Rectal smooth muscle tissue (tissue), 1 donor: ENCODE measurements at regions not wholly inside any gene's neighbourhood (a gene's known extent, or its start where the extent isn't known, plus 50 kb on each side); places are given as distances from the start of the nearest gene placed in this dataset.
"Not testable (repeated sequence)": the region's sequence is repeated elsewhere in the genome, so short reads cannot be mapped to it uniquely, and the experiment has no call there.

ENCODE experiments used
- H3K27ac ChIP-seq: one replicate; pipeline ENCODE4 v1.7.0; 2013; ENCODE audit warnings: low read depth, low read length, inconsistent platforms
- H3K27me3 ChIP-seq: one replicate; pipeline ENCODE4 v1.7.0; 2013; ENCODE audit warnings: low read length; ENCODE audit not compliant: control insufficient read depth, insufficient read depth
- H3K36me3 ChIP-seq: one replicate; pipeline ENCODE4 v1.7.0; 2013; ENCODE audit warnings: low read length; ENCODE audit not compliant: control insufficient read depth, insufficient read depth
- H3K4me1 ChIP-seq: one replicate; pipeline ENCODE4 v1.7.0; 2013; ENCODE audit warnings: low read length; ENCODE audit not compliant: control insufficient read depth, insufficient read depth
- H3K4me3 ChIP-seq: one replicate; pipeline ENCODE4 v1.7.0; 2013; ENCODE audit warnings: low read length
- H3K9ac ChIP-seq: one replicate; pipeline ENCODE4 v1.7.0; 2013; ENCODE audit warnings: low read length

DNA sequence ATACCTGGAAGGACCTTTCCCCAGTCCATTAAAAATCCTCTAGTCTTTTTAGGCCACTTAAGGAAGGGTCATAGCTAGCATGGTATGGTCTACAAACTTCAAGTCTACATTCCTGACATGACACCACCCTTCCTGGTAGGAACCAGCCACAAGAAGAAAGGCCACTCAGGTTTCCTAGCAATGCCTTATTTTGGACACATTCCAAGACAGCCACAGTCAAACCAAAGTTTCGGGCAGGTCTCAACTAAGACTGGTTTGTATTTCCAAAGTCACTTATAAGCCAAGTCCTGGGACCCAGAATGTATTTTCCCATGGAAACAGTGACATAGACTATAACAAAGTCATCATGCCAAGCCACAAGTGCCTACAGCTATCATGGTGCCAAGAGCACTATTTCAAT, 50.6 kb upstream of the SLC44A3 start:
- H3K36me3 ChIP-seq = no peaks in the 10 kb centered on the region
- H3K4me1 ChIP-seq = no peaks in the 10 kb centered on the region
- no peak overlapping the region for H3K9ac ChIP-seq
- no peaks in the 10 kb centered on the region for H3K27me3 ChIP-seq
- H3K27ac ChIP-seq = no peak overlapping the region
- no peak overlapping the region for H3K4me3 ChIP-seq

DNA sequence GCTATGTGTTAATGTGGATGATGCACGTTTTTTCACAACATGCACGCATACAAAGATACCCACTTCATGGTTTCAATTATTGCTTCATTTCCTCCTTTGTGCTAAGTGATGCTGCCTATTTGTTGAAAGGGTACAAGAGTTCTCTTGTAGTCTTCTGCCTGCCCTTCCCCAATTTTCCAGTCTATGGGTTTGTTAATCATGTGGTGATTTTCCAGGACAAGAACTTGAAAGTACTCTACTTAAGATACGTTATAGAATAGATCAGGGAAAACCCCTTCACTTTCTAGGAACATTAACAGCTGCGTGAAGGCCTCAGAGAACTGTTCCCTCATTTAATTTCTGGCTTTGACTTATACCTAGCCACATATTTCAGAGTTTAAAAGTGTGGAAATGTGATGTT, 52.1 kb upstream of the SLC44A3 start:
- no peaks in the 10 kb centered on the region for H3K36me3 ChIP-seq
- H3K9ac ChIP-seq = no peak overlapping the region
- H3K27ac ChIP-seq = no peak overlapping the region
- no peaks in the 10 kb centered on the region for H3K4me1 ChIP-seq
- no peak overlapping the region for H3K4me3 ChIP-seq
- H3K27me3 ChIP-seq = no peaks in the 10 kb centered on the region

DNA sequence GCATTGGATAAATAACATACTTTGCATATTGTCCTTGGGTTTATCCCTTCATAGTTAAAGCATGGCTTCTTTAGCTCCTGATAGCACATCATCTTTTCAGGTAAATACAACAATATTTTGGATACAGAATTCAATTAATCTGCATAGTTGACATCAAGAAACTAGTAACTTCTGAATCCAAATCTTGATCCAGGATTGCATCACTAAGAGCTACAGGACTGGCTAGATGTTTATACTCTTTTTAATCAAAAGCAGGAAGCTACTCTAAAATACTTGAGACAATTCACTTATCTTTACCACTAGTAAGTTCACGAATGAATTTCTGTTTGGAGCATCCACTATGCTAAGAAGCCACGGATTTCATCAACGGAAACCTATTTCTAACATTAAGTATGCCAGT, 54.2 kb upstream of the SLC44A3 start:
- no peaks in the 10 kb centered on the region for H3K4me1 ChIP-seq
- H3K36me3 ChIP-seq = no peaks in the 10 kb centered on the region
- no peak overlapping the region for H3K27ac ChIP-seq
- H3K27me3 ChIP-seq = no peaks in the 10 kb centered on the region
- no peak overlapping the region for H3K9ac ChIP-seq
- H3K4me3 ChIP-seq = no peak overlapping the region

DNA sequence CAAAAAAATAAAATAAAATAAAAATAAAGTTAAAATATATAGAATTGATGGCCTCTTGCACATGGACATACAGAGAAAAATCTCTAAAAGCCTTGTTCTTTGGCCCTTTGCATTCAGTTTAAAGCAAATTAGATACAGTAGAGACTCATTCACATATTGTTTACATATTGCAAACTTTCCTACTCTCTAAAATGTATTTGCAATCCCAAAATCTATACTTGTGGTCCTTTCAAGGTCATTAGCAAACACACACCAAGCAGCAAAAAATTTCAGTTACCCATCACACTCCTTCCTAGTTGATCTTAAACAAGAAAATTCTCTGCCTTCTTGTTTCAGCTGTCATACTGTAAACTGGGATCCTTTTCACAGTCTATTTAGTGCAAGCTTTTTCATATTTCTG, 61.0 kb upstream of the SLC44A3 start:
- H3K36me3 ChIP-seq = no peaks in the 10 kb centered on the region
- no peak overlapping the region for H3K27ac ChIP-seq
- no peaks in the 10 kb centered on the region for H3K4me1 ChIP-seq
- no peak overlapping the region for H3K9ac ChIP-seq
- H3K27me3 ChIP-seq = no peaks in the 10 kb centered on the region
- no peak overlapping the region for H3K4me3 ChIP-seq

DNA sequence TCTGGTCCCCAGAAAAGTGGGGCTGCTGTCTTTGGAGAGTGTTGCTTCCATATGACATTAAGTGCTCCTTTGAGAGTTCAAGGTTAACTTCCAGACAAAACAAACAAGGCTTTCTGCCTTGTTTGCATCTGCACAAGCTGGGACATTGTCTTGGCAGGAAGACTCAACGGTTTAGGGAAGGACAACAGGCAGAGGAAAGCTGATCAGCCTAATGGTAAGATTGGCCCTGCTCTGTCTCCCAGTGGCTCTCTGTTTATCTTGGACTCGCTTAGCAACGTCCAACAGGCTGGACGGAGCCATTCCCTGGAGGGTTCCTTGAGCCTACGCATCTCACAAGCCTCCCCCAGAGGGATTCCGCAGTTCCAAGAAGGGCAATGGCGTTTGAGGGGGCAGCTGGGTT, 62.2 kb upstream of the SLC44A3 start:
- Histone ChIP-seq H3K27ac (no peak overlapping the region), H3K4me1 (no peaks in the 10 kb centered on the region), H3K27me3 (no peaks in the 10 kb centered on the region), H3K36me3 (no peaks in the 10 kb centered on the region), H3K9ac (no peak overlapping the region), H3K4me3 (no peak overlapping the region)

DNA sequence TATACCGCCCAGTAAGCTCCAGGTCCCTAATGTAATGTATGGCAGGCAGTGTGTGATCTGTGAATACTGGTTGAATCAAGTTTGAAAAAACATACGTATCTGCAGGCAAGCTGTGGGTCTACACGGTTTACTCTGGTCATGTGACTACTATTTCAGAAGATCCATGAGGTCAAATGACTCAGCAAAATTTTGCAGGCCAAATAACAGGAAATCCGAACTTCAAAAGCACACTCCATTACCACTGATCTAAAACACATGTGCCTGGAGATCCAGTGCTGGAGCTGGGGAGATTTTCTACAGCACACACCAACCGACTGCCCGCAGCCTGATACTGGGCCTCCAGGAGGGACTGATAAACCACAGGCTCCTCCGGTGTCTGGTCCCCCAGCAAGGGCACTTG, 64.5 kb upstream of the SLC44A3 start:
- H3K36me3 ChIP-seq = no peaks in the 10 kb centered on the region
- no peak overlapping the region for H3K4me3 ChIP-seq
- H3K4me1 ChIP-seq = no peaks in the 10 kb centered on the region
- H3K27ac ChIP-seq = no peak overlapping the region
- no peak overlapping the region for H3K9ac ChIP-seq
- no peaks in the 10 kb centered on the region for H3K27me3 ChIP-seq

DNA sequence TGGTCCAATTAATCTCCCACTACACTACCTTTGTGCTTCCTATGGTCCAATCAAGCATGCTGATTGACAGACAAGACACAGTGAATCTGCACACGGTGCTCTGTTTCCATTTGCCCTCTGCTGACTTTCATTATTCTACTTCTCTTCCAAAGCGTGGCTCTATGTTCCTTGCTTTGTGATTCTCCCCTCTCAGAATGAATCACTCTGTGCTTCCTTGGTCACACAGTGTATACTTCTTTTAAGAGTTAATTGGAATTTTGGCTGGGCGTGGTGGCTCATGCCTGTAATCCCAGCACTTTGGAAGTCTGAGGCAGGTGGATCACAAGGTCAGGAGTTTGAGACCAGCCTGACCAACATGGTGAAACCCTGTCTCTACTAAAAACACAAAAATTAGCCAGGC, 65.1 kb upstream of the SLC44A3 start:
- not testable (repeated sequence) for H3K9ac ChIP-seq, H3K36me3 ChIP-seq, H3K27me3 ChIP-seq, H3K27ac ChIP-seq, H3K4me3 ChIP-seq, H3K4me1 ChIP-seq

DNA sequence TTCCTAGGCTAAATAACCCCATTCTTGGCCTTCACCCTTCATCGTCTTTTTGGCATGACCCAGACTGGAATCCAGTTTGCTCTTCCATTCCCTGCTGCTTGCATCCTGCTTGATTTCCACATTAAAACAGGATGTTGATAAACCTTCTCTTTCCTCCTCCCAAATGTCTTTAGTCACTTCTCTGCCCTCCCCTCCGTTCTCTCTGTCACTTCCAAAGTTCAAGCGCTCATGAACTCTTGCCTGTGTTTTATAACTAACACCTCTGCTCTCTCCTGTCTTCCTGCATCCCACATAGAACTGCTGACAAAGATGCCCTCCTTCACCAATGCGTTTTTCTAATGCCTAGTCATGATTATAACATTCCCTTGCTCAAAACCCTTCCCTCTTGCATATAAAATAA, 65.6 kb upstream of the SLC44A3 start:
- Histone ChIP-seq H3K4me1 (no peaks in the 10 kb centered on the region), H3K9ac (no peak overlapping the region), H3K27me3 (no peaks in the 10 kb centered on the region), H3K36me3 (no peaks in the 10 kb centered on the region), H3K4me3 (no peak overlapping the region), H3K27ac (no peak overlapping the region)

DNA sequence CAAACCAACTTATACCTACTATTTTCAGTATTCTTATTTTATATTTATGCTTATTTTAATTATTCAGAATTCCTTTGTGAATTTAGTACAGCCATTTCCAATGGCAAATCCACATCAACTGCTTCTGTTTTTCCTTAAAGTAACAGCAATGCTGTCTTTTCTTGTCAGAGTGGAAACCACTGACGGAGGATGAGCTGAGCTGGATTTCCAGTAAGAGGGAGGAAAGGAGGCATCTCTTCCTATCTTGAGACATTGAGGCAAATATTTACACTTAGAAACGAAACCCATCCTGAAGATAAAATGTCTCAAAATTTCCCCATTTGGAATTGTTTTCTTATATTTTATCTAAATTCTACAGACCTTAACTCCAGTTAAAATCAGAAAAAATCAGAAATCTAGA, 66.1 kb upstream of the SLC44A3 start:
- no peaks in the 10 kb centered on the region for H3K27me3 ChIP-seq
- H3K27ac ChIP-seq = no peak overlapping the region
- no peaks in the 10 kb centered on the region for H3K4me1 ChIP-seq
- no peak overlapping the region for H3K9ac ChIP-seq
- no peak overlapping the region for H3K4me3 ChIP-seq
- H3K36me3 ChIP-seq = no peaks in the 10 kb centered on the region

DNA sequence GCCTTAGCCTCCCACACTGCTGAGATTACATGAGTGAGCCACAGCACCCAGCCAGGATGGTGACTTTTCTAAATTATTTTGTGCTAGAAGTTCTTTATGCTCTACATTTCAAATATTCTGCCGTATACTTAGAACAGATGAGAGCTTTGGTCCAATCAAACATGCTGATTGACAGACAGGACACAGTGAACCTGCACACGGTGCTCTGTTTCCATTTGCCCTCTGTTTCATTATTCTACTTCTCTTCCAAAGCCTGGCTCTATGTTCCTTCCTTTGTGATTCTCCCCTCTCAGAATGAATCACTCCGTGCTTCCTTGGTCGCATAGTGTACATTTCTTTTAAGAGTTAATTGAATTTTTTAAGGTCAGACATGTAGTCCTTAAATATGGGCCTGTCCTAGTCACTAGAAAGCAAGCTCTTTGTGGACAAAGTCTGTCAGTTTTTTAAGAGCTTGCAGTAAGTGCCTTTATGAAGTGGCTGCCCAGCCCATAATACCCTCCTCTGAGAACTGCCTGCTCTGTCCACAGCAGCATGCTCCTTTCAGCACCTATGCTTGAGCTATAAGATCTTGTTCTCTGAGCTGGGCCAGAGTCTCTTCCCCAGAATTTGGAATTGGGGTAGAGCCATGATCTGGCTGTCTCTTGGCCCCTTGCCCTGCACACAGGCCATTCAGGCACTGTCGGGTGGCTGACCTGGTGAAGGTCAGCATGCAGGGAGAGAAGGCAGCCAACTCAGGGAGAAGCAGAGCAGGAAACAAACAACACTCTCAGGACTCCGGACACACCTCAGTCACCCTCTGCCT, 66.8 kb upstream of the SLC44A3 start:
- H3K9ac ChIP-seq = no peak overlapping the region
- no peaks in the 10 kb centered on the region for H3K4me1 ChIP-seq
- no peaks in the 10 kb centered on the region for H3K27me3 ChIP-seq
- no peak overlapping the region for H3K27ac ChIP-seq
- no peak overlapping the region for H3K4me3 ChIP-seq
- no peaks in the 10 kb centered on the region for H3K36me3 ChIP-seq

DNA sequence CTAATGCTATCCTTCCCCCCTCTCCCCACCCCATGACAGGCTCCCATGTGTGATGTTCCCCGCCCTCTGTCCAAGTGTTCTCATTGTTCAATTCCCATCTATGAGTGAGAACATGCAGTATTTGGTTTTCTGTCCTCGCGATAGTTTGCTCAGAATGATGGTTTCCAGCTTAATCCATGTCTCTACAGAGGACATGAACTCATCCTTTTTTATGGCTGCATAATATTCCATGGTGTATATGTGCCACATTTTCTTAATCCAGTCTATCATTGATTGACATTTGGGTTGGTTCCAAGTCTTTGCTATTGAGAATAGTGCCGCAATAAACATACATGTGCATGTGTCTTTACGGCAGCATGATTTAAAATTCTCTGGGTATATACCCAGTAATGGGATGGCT, 68.7 kb upstream of the SLC44A3 start:
- not testable (repeated sequence) for H3K27ac ChIP-seq, H3K4me3 ChIP-seq, H3K9ac ChIP-seq, H3K4me1 ChIP-seq, H3K27me3 ChIP-seq, H3K36me3 ChIP-seq

DNA sequence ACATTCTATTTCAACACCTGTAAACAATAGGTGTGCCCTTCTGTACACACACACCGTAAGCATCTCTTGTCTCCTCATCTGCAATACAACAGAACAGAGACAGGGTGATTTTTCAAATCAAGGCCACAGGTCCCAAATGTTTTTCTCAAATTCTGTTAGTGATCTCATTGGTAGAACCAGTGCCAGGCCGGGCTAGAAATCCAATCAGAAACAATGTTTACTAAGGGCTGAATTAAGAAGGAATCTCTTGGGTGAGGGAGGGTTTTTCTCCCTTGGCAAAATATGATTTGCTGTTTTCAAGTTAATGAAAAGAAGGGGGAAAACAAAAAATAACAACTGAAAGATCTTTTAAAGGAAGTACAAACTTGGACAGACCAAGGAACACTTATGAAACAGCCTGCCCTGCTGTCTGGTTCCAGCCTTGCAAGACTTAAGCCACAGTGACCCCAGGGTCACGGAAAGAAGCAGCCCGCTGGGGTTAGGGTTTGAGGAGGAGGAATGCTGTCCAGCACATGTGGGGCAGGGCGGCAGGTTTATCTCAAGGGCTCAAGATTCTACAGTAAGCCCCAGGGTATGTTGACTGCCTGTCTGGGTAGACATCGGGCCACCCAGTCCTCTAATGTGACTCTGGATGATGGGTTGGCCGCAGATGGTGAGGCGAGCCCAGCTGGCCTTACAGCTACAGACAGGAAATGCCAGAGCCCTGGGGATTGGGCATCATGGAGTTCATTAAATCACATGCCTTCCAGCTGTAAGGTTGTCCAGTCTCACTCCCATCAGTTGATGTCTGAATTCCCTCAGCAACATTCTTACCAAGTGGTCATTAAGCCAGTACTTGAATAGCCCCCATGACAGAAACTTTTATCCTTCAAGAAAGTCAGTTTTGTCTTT, 73.3 kb upstream of the SLC44A3 start:
- Histone ChIP-seq H3K4me1 (peaks cover 6% of the 10 kb centered on the region), H3K27me3 (no peaks in the 10 kb centered on the region), H3K36me3 (no peaks in the 10 kb centered on the region), H3K4me3 (no peak overlapping the region), H3K27ac (no peak overlapping the region), H3K9ac (no peak overlapping the region)

DNA sequence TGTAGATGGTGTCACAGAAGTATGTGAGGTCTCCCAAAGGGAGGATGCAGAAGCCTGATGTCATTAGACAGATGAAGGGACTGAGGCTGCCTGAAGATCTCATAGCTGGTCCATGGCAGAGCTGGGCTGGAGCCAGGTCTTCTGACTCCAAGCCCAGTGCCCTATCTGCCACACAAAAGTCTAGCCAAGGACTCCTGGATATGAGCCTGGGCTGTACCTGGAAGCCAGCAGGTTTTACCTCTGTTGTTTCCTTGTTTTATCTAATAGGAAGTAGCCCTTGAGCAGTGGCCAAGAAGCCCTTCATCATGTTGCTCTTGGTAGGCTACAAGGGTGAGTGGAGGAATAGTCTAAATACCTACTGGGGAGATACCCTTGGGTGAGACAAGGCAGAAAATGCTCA, 74.4 kb upstream of the SLC44A3 start:
- Histone ChIP-seq H3K27me3 (no peaks in the 10 kb centered on the region), H3K4me1 (peaks cover 6% of the 10 kb centered on the region), H3K4me3 (no peak overlapping the region), H3K36me3 (no peaks in the 10 kb centered on the region), H3K9ac (no peak overlapping the region), H3K27ac (no peak overlapping the region)
